ENCODE measurements at regions not wholly inside any gene's neighbourhood (a gene's known extent, or its start where the extent isn't known, plus 50 kb on each side); places are given as distances from the start of the nearest gene placed in this dataset.

DNA sequence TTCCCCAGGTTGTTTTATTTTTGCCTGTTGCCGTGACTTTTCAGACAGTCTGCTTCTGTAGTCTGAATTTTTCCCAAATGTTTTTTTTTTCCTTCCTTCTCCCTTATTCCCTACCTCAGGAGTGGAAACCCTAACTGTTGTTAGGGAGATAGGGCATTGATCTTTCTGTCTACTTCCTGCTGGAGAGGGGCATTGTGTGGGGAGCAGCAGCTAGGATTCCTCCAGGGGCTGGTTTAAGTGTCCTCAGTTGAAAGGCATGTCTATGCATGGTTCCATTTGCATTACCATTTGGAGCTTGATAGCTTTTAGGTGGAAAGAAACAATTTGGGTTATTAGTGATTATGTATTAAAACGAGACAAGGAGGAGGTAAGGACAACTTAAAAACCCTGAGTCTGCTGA lies 383.9 kb downstream of the DCAF12L2 start:
- DNase-seq (no peak), ATAC-seq (ENCODE audit: low read depth) (no peak)
- Mint-ChIP-seq H3K4me1 (no peaks in the 10 kb centered on the region), H3K4me3 (no peak overlapping the region), H3K27ac (no peak overlapping the region), H3K9me3 (no peaks in the 10 kb centered on the region), H3K27me3 (no peaks in the 10 kb centered on the region), H3K36me3 (ENCODE audit: low read depth) (no peaks in the 10 kb centered on the region)
- intact Hi-C loops (cut with micrococcal nuclease): no loop called here
- TF ChIP-seq, protein P1, sequence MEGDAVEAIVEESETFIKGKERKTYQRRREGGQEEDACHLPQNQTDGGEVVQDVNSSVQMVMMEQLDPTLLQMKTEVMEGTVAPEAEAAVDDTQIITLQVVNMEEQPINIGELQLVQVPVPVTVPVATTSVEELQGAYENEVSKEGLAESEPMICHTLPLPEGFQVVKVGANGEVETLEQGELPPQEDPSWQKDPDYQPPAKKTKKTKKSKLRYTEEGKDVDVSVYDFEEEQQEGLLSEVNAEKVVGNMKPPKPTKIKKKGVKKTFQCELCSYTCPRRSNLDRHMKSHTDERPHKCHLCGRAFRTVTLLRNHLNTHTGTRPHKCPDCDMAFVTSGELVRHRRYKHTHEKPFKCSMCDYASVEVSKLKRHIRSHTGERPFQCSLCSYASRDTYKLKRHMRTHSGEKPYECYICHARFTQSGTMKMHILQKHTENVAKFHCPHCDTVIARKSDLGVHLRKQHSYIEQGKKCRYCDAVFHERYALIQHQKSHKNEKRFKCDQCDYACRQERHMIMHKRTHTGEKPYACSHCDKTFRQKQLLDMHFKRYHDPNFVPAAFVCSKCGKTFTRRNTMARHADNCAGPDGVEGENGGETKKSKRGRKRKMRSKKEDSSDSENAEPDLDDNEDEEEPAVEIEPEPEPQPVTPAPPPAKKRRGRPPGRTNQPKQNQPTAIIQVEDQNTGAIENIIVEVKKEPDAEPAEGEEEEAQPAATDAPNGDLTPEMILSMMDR (IDR thresholded peaks at IDR 0.05): no peak
- ChIA-PET POLR2A (no interaction called here), CTCF (no interaction called here)

DNA sequence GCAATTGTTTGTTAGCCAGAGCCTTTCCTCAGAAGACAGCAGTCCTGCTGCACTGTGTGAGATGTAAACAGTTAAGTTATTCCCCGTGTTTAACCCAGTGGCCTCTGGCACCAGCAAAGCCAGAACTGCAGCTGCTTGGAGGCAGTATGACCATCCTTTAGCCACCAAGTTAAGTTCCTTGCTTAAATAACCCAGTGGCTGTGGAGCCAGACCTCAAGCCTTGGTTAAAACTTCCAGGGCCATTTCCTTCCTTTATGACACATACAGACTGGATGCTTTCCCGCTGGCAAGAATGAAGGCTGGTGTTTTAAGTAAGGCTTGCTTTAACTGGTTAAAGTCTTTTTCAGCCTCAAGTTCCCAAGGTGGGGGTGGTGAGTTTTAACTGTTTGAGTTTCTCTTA lies 379.8 kb downstream of the DCAF12L2 start:
- POLR2A ChIA-PET: no interaction called here
- DNase-seq: no peak
- TF ChIP-seq, protein P1 (IDR thresholded peaks at IDR 0.05): no peak
- Mint-ChIP-seq H3K36me3 (ENCODE audit: low read depth) (no peaks in the 10 kb centered on the region), H3K4me3 (no peak overlapping the region), H3K4me1 (no peaks in the 10 kb centered on the region), H3K27ac (no peak overlapping the region), H3K27me3 (no peaks in the 10 kb centered on the region), H3K9me3 (no peaks in the 10 kb centered on the region)
- no peak for ATAC-seq (ENCODE audit: low read depth)
- intact Hi-C loops (cut with micrococcal nuclease): no loop called here
- CTCF ChIA-PET: no interaction called here

DNA sequence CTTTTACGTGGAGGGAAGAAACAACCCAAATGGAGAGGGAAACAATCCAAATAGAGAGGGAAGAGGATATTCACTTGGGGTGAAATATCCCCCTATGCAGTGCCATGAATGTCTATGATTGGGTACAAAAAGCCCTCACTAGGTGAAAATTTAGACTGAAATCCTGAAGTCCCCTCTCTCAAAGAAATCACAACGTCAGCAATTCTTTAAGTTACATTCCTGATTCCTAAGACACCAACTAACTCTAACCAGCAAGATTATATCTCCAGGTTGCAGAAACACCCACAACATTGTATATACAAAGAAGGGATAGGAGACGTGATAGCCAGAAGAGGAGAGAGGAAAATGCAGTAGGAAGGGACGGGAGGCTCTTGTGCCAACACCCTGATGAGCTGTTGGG lies 374.3 kb downstream of the DCAF12L2 start:
- TF ChIP-seq, protein P1 (IDR thresholded peaks at IDR 0.05): no peak
- no peak overlapping the region for H3K27ac Mint-ChIP-seq
- H3K27me3 Mint-ChIP-seq: no peaks in the 10 kb centered on the region
- ATAC-seq (ENCODE audit: low read depth) (no peak), DNase-seq (no peak)
- intact Hi-C loops (cut with micrococcal nuclease): no loop called here
- ChIA-PET CTCF (no interaction called here), POLR2A (no interaction called here)
- no peaks in the 10 kb centered on the region for H3K36me3 Mint-ChIP-seq (ENCODE audit: low read depth)
- no peaks in the 10 kb centered on the region for H3K9me3 Mint-ChIP-seq
- H3K4me1 Mint-ChIP-seq: no peaks in the 10 kb centered on the region
- H3K4me3 Mint-ChIP-seq: no peak overlapping the region

DNA sequence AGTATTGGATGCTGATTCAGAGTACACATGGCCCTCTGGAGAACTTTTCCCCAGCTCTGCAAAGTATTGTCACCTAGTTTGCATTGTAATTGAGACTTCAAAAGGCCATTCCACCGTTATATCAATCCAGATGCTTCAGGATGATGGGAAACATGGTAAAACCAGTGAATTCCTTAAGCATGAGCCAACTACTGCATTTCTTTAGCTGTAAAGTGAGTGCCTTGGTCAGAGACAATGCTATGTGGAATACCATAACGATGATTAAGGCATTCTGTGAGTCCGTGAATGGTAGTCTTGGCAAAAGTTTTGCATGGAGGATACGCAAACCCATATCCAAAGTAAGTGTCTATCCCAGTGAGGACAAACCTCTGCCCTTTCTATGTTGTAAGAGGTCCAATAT lies 355.2 kb downstream of the DCAF12L2 start:
- ChIA-PET CTCF (no interaction called here), POLR2A (no interaction called here)
- Mint-ChIP-seq H3K4me1 (no peaks in the 10 kb centered on the region), H3K4me3 (no peak overlapping the region), H3K9me3 (no peaks in the 10 kb centered on the region), H3K27me3 (no peaks in the 10 kb centered on the region), H3K36me3 (ENCODE audit: low read depth) (no peaks in the 10 kb centered on the region), H3K27ac (no peak overlapping the region)
- TF ChIP-seq, protein P1 (IDR thresholded peaks at IDR 0.05): no peak
- DNase-seq: no peak
- intact Hi-C loops (cut with micrococcal nuclease): no loop called here
- no peak for ATAC-seq (ENCODE audit: low read depth)

DNA sequence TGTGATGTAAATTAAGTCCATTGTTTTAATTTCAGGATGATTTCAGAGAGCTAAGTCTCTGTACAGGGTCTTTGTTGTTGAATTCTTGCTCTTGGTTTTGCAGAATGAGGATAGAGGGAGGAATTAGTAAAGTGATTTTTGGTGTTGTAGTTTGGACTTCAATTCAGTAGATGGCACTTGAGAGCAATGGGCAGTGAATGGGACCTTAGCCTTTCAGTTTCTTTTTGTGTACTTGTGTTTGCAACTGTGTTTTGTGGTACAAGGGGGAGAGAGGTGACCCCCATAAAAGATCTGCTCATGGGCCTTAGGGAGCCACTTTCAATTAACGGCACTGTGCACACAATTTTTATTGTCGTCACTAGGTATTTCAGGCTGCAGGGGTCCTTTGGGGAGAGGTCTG lies 340.0 kb downstream of the DCAF12L2 start:
- TF ChIP-seq, protein P1 (IDR thresholded peaks at IDR 0.05): no peak
- Mint-ChIP-seq H3K27me3 (no peaks in the 10 kb centered on the region), H3K9me3 (peaks cover 8% of the 10 kb centered on the region), H3K27ac (no peak overlapping the region), H3K4me3 (no peak overlapping the region), H3K36me3 (ENCODE audit: low read depth) (no peaks in the 10 kb centered on the region), H3K4me1 (no peaks in the 10 kb centered on the region)
- intact Hi-C loops (cut with micrococcal nuclease): no loop called here
- DNase-seq (no peak), ATAC-seq (ENCODE audit: low read depth) (no peak)
- CTCF ChIA-PET: no interaction called here
- POLR2A ChIA-PET: no interaction called here
